ENCODE measurements at regions not wholly inside any gene's neighbourhood (a gene's known extent, or its start where the extent isn't known, plus 50 kb on each side); places are given as distances from the start of the nearest gene placed in this dataset.

- H3K4me3 ChIP-seq (ENCODE audit: low read depth, low read length), result no peak overlapping the region
These were observed 340.0 kb downstream of the C12orf50 start for GRCh38 chr12:87689196-87689595.

GRCh38 chr12:87687362-87687761, 341.8 kb downstream of the C12orf50 start:
- no peak overlapping the region for H3K4me3 ChIP-seq (ENCODE audit: low read depth, low read length)

- no peak overlapping the region for H3K4me3 ChIP-seq (ENCODE audit: low read depth, low read length)
These were observed 343.5 kb downstream of the C12orf50 start for GRCh38 chr12:87685696-87686095.

GRCh38 chr12:87679251-87679650, 349.9 kb downstream of the C12orf50 start:
- no peak overlapping the region for H3K4me3 ChIP-seq (ENCODE audit: low read depth, low read length)

- no peak overlapping the region for H3K4me3 ChIP-seq (ENCODE audit: low read depth, low read length)
These were observed 350.7 kb downstream of the C12orf50 start for GRCh38 chr12:87678453-87678852.

- H3K4me3 ChIP-seq (ENCODE audit: low read depth, low read length), result no peak overlapping the region
These were observed 352.5 kb downstream of the C12orf50 start for GRCh38 chr12:87676731-87677130.

GRCh38 chr12:87671757-87672156, 357.4 kb downstream of the C12orf50 start:
- no peak overlapping the region for H3K4me3 ChIP-seq (ENCODE audit: low read depth, low read length)

- no peak overlapping the region for H3K4me3 ChIP-seq (ENCODE audit: low read depth, low read length)
These were observed 358.8 kb downstream of the C12orf50 start for GRCh38 chr12:87670448-87670847.

- no peak overlapping the region for H3K4me3 ChIP-seq (ENCODE audit: low read depth, low read length)
These were observed 361.8 kb downstream of the C12orf50 start for GRCh38 chr12:87667378-87667777.

GRCh38 chr12:87661786-87662377, 367.3 kb downstream of the C12orf50 start:
- H3K4me3 ChIP-seq (ENCODE audit: low read depth, low read length), result no peak overlapping the region

- H3K4me3 ChIP-seq (ENCODE audit: low read depth, low read length), result no peak overlapping the region
These were observed 368.0 kb downstream of the C12orf50 start for GRCh38 chr12:87660987-87661774.

- no peak overlapping the region for H3K4me3 ChIP-seq (ENCODE audit: low read depth, low read length)
These were observed 368.9 kb downstream of the C12orf50 start for GRCh38 chr12:87660291-87660690.

GRCh38 chr12:87656311-87656710, 372.9 kb downstream of the C12orf50 start:
- no peak overlapping the region for H3K4me3 ChIP-seq (ENCODE audit: low read depth, low read length)

GRCh38 chr12:87651670-87652425, 377.4 kb downstream of the C12orf50 start:
- no peak overlapping the region for H3K4me3 ChIP-seq (ENCODE audit: low read depth, low read length)

- no peak overlapping the region for H3K4me3 ChIP-seq (ENCODE audit: low read depth, low read length)
These were observed 387.0 kb downstream of the C12orf50 start for GRCh38 chr12:87642245-87642644.

GRCh38 chr12:87618199-87618598, 411.0 kb downstream of the C12orf50 start:
- H3K4me3 ChIP-seq (ENCODE audit: low read depth, low read length), result no peak overlapping the region

GRCh38 chr12:87612996-87613395, 416.2 kb downstream of the C12orf50 start:
- H3K4me3 ChIP-seq (ENCODE audit: low read depth, low read length), result no peak overlapping the region

- H3K4me3 ChIP-seq (ENCODE audit: low read depth, low read length), result no peak overlapping the region
These were observed 420.9 kb downstream of the C12orf50 start for GRCh38 chr12:87608321-87608720.

- H3K4me3 ChIP-seq (ENCODE audit: low read depth, low read length), result no peak overlapping the region
These were observed 425.5 kb downstream of the C12orf50 start for GRCh38 chr12:87603727-87604126.

GRCh38 chr12:87599459-87599858, 429.7 kb downstream of the C12orf50 start:
- no peak overlapping the region for H3K4me3 ChIP-seq (ENCODE audit: low read depth, low read length)

GRCh38 chr12:87597114-87597513, 432.1 kb downstream of the C12orf50 start:
- no peak overlapping the region for H3K4me3 ChIP-seq (ENCODE audit: low read depth, low read length)

GRCh38 chr12:87596636-87597035, 432.6 kb downstream of the C12orf50 start:
- H3K4me3 ChIP-seq (ENCODE audit: low read depth, low read length), result no peak overlapping the region

Data from iPS-11a (cell line).